NCI-H2227 (cell line): ENCODE measurements at regions not wholly inside any gene's neighbourhood (a gene's known extent, or its start where the extent isn't known, plus 50 kb on each side); places are given as distances from the start of the nearest gene placed in this dataset.

ENCODE experiments used
- DNase-seq: peaks from one replicate; lab custom pipeline; 2025; ENCODE audit not compliant: unreplicated experiment; lab: John Stamatoyannopoulos, UW

- DNase-seq: no peak
These were observed 511.6 kb downstream of the PLCL1 start for GRCh38 chr2:198315791-198316630.

- peak; percentile 84 for DNase-seq
These were observed 510.3 kb downstream of the PLCL1 start for GRCh38 chr2:198314559-198315153.

- no peak for DNase-seq
These were observed 508.4 kb downstream of the PLCL1 start for GRCh38 chr2:198312596-198313483.

GRCh38 chr2:198311020-198311419, 506.6 kb downstream of the PLCL1 start:
- DNase-seq: peak; percentile 36

GRCh38 chr2:198309673-198310280, 505.4 kb downstream of the PLCL1 start:
- peak; percentile 61 for DNase-seq

GRCh38 chr2:198309081-198309480, 504.7 kb downstream of the PLCL1 start:
- no peak for DNase-seq

GRCh38 chr2:198308368-198308767, 504.0 kb downstream of the PLCL1 start:
- DNase-seq: no peak

- DNase-seq: no peak
These were observed 502.7 kb downstream of the PLCL1 start for GRCh38 chr2:198307093-198307492.

GRCh38 chr2:198304859-198305258, 500.5 kb downstream of the PLCL1 start:
- DNase-seq: no peak

GRCh38 chr2:198297350-198297749, 493.0 kb downstream of the PLCL1 start:
- DNase-seq: no peak

GRCh38 chr2:198296665-198297308, 492.4 kb downstream of the PLCL1 start:
- peak; percentile 85 for DNase-seq

GRCh38 chr2:198293281-198293680, 488.9 kb downstream of the PLCL1 start:
- no peak for DNase-seq

GRCh38 chr2:198289811-198290210, 485.4 kb downstream of the PLCL1 start:
- DNase-seq: no peak

GRCh38 chr2:198287706-198288105, 483.3 kb downstream of the PLCL1 start:
- no peak for DNase-seq

- no peak for DNase-seq
These were observed 480.8 kb downstream of the PLCL1 start for GRCh38 chr2:198285216-198285615.

GRCh38 chr2:198283146-198283545, 478.8 kb downstream of the PLCL1 start:
- DNase-seq: no peak

GRCh38 chr2:198282061-198282460, 477.7 kb downstream of the PLCL1 start:
- DNase-seq: no peak

GRCh38 chr2:198280145-198280544, 475.8 kb downstream of the PLCL1 start:
- DNase-seq: no peak

- no peak for DNase-seq
These were observed 474.6 kb downstream of the PLCL1 start for GRCh38 chr2:198279026-198279425.

- no peak for DNase-seq
These were observed 472.8 kb downstream of the PLCL1 start for GRCh38 chr2:198277181-198277580.

GRCh38 chr2:198273660-198274059, 469.3 kb downstream of the PLCL1 start:
- DNase-seq: no peak
